Activated naive CD8-positive, alpha-beta T cell treated with anti-CD3 and anti-CD28 coated beads, Interleukin-2, amount 10 ng/mL, durations not matched to agents 7 days and 5 days (primary cell): ENCODE measurements at regions not wholly inside any gene's neighbourhood (a gene's known extent, or its start where the extent isn't known, plus 50 kb on each side); places are given as distances from the start of the nearest gene placed in this dataset.

Source experiments
- ATAC-seq: fragments of 150-1000 bp; cut with Tn5 transposase; one replicate; pipeline ENCODE4 v1.10.0; 2021; ENCODE audit warnings: low read depth, moderate library complexity
- POLR2A ChIA-PET: fragments of 350-600 bp; sonication (Branson Sonifier 250); formaldehyde crosslinking; loops from one replicate; lab custom pipeline; 2021; ENCODE audit warnings: antibody characterized with exemption; lab: Charles Lee
- DNase-seq: peaks from one replicate; pipeline ENCODE4 v3.0.0; 2021
- H3K27ac Mint-ChIP-seq: one replicate; pipeline ENCODE4 v1.8.0; 2022; ENCODE audit warnings: mild to moderate bottlenecking, mixed read lengths
- H3K27me3 Mint-ChIP-seq: one replicate; pipeline ENCODE4 v1.8.0; 2022; ENCODE audit warnings: mild to moderate bottlenecking, moderate library complexity, mixed read lengths
- H3K36me3 Mint-ChIP-seq: one replicate; pipeline ENCODE4 v1.8.0; 2021; ENCODE audit warnings: mild to moderate bottlenecking, mixed read lengths
- H3K4me1 Mint-ChIP-seq: one replicate; pipeline ENCODE4 v1.8.0; 2021; ENCODE audit warnings: mixed read lengths
- H3K4me3 Mint-ChIP-seq: one replicate; pipeline ENCODE4 v1.8.0; 2022; ENCODE audit warnings: mild to moderate bottlenecking, moderate library complexity, mixed read lengths
- H3K9me3 Mint-ChIP-seq: one replicate; pipeline ENCODE4 v1.8.0; 2021; ENCODE audit warnings: mixed read lengths

- Mint-ChIP-seq H3K4me1 (no peaks in the 10 kb centered on the region), H3K36me3 (no peaks in the 10 kb centered on the region), H3K27me3 (no peaks in the 10 kb centered on the region), H3K9me3 (no peaks in the 10 kb centered on the region), H3K27ac (peak overlapping the region; percentile 30), H3K4me3 (no peak overlapping the region)
- DNase-seq (no peak), ATAC-seq (no peak)
- POLR2A ChIA-PET, result no interaction called here
Measured at GRCh38 chrX:68894142-68894512, 65.3 kb downstream of the EFNB1 start.

- DNase-seq (no peak), ATAC-seq (no peak)
- no peaks in the 10 kb centered on the region for H3K4me1 Mint-ChIP-seq
- H3K36me3 Mint-ChIP-seq, result no peaks in the 10 kb centered on the region
- no peak overlapping the region for H3K4me3 Mint-ChIP-seq
- H3K9me3 Mint-ChIP-seq, result no peaks in the 10 kb centered on the region
- H3K27ac Mint-ChIP-seq, result no peak overlapping the region
- H3K27me3 Mint-ChIP-seq, result no peaks in the 10 kb centered on the region
- POLR2A ChIA-PET, result no interaction called here
Measured at GRCh38 chrX:68892651-68893050, 63.8 kb downstream of the EFNB1 start.

GRCh38 chrX:68892134-68892533 lies 63.3 kb downstream of the EFNB1 start:
- no peak overlapping the region for H3K27ac Mint-ChIP-seq
- no peaks in the 10 kb centered on the region for H3K36me3 Mint-ChIP-seq
- H3K4me3 Mint-ChIP-seq, result no peak overlapping the region
- POLR2A ChIA-PET, result no interaction called here
- H3K4me1 Mint-ChIP-seq, result no peaks in the 10 kb centered on the region
- H3K9me3 Mint-ChIP-seq, result no peaks in the 10 kb centered on the region
- DNase-seq (no peak), ATAC-seq (no peak)
- no peaks in the 10 kb centered on the region for H3K27me3 Mint-ChIP-seq
